Nephron progenitor cell (in vitro differentiated cells): ENCODE measurements at regions not wholly inside any gene's neighbourhood (a gene's known extent, or its start where the extent isn't known, plus 50 kb on each side); places are given as distances from the start of the nearest gene placed in this dataset.

Source experiments
- DNase-seq: peaks from one replicate; pipeline ENCODE4 v3.0.0; 2021
- H3K27ac Mint-ChIP-seq: 2 replicates; pipeline ENCODE4 v1.8.0; 2021; ENCODE audit warnings: mild to moderate bottlenecking, moderate library complexity, mixed read lengths
- H3K27me3 Mint-ChIP-seq: 2 replicates; pipeline ENCODE4 v1.8.0; 2021; ENCODE audit warnings: mild to moderate bottlenecking, low read depth, mixed read lengths; ENCODE audit not compliant: poor library complexity
- H3K36me3 Mint-ChIP-seq: 2 replicates; pipeline ENCODE4 v1.8.0; 2021; ENCODE audit warnings: low read depth, mixed read lengths
- H3K4me1 Mint-ChIP-seq: 2 replicates; pipeline ENCODE4 v1.8.0; 2021; ENCODE audit warnings: mixed read lengths
- H3K4me3 Mint-ChIP-seq: 2 replicates; pipeline ENCODE4 v1.8.0; 2021; ENCODE audit warnings: mild to moderate bottlenecking, moderate library complexity, mixed read lengths
- H3K9me3 Mint-ChIP-seq: 2 replicates; pipeline ENCODE4 v1.8.0; 2021; ENCODE audit warnings: mild to moderate bottlenecking, moderate library complexity, mixed read lengths
- TF ChIP-seq, protein P1 (sequence below): fragments of 200-600 bp; sonication (generic); IDR thresholded peaks from 2 replicates; pipeline ENCODE4 v1.5.0; 2021; ENCODE audit warnings: antibody characterized with exemption

DNA sequence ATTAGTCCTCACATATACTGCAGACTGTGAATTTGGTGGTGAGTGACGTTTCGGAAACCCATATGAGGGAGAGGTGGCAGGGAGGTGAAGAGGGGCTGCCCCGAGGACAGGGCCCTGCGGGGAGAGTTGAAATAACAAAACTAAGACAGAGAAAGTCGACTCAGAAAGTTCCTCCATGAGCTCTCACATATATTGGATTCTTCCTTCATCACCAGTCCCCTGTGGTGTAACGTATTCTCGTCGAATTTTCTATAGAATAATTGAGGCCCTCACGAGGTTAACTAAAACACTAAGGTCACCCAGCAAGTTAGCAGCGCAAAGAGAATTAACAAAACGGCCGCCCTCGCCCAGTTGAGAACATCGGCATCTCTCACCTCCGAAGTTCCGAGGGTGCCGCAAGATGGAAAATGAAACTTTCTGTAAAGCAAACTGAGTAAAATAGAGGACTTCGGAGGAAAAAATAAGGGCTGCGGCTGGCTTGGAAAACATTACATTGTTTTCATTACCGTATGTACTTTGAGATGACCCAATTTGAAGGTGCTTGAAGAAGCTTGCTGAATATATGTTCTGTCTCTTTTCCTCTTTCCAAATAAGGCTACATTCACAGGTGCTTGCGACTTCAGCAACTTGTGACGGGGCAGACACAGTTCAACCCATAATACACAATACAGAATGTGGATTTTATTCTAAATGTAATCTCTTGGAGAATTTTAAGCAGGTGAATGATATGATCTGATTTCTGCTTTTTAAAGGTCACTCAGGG is 490.9 kb upstream of the JARID2 start:
- peaks cover 9% of the 10 kb centered on the region for H3K4me1 Mint-ChIP-seq
- no peak for DNase-seq
- H3K27ac Mint-ChIP-seq: no peak overlapping the region
- no peaks in the 10 kb centered on the region for H3K36me3 Mint-ChIP-seq
- TF ChIP-seq, protein P1, sequence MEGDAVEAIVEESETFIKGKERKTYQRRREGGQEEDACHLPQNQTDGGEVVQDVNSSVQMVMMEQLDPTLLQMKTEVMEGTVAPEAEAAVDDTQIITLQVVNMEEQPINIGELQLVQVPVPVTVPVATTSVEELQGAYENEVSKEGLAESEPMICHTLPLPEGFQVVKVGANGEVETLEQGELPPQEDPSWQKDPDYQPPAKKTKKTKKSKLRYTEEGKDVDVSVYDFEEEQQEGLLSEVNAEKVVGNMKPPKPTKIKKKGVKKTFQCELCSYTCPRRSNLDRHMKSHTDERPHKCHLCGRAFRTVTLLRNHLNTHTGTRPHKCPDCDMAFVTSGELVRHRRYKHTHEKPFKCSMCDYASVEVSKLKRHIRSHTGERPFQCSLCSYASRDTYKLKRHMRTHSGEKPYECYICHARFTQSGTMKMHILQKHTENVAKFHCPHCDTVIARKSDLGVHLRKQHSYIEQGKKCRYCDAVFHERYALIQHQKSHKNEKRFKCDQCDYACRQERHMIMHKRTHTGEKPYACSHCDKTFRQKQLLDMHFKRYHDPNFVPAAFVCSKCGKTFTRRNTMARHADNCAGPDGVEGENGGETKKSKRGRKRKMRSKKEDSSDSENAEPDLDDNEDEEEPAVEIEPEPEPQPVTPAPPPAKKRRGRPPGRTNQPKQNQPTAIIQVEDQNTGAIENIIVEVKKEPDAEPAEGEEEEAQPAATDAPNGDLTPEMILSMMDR: no peak
- no peaks in the 10 kb centered on the region for H3K27me3 Mint-ChIP-seq
- peaks cover 9% of the 10 kb centered on the region for H3K9me3 Mint-ChIP-seq
- H3K4me3 Mint-ChIP-seq: no peak overlapping the region

DNA sequence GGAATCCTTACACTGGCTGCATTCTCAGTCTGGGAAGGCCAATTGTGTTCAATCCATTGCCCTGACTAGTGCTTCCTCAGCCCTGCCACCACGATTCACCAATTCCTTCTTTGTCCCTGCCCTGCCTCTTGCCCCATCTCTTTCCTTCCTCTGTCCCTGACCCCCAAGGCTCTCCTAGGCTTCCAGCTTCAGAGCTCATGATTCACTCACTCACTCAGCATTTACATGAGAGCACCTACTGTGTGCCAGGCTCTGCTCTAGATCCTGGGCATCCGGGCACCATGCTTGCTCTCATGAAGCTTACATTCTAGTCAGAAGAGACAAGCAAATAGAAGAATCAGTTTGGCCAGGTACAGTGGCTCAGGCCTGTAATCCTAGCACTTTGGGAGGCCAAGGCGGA is 489.5 kb upstream of the JARID2 start:
- DNase-seq: no peak
- H3K4me3 Mint-ChIP-seq: no peak overlapping the region
- H3K9me3 Mint-ChIP-seq: peaks cover 9% of the 10 kb centered on the region
- no peaks in the 10 kb centered on the region for H3K4me1 Mint-ChIP-seq
- H3K36me3 Mint-ChIP-seq: no peaks in the 10 kb centered on the region
- peaks cover 3% of the 10 kb centered on the region for H3K27me3 Mint-ChIP-seq
- TF ChIP-seq, protein P1: no peak
- H3K27ac Mint-ChIP-seq: no peak overlapping the region

DNA sequence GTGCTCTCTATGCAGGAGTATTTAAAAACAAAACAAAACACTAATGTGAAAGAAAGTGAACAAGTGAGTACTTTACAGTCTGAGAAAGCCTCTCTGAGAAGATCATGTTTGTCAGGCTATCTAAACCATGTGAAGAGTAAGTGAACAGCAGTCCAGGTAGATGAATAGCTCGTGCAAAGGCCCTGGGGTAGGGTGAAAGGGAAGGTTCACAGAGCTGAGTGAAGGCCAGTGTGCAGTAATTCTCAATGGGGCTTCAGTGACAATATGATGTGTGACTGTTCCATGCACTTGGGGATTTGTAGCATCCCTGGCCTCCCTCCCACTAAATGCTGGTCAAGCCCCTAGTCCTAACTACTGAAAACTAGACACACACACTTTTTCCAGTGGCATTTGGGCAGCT is 488.9 kb upstream of the JARID2 start:
- Mint-ChIP-seq H3K9me3 (peaks cover 9% of the 10 kb centered on the region), H3K27ac (no peak overlapping the region), H3K4me1 (no peaks in the 10 kb centered on the region), H3K27me3 (peaks cover 4% of the 10 kb centered on the region), H3K36me3 (no peaks in the 10 kb centered on the region), H3K4me3 (no peak overlapping the region)
- no peak for DNase-seq
- TF ChIP-seq, protein P1: no peak

DNA sequence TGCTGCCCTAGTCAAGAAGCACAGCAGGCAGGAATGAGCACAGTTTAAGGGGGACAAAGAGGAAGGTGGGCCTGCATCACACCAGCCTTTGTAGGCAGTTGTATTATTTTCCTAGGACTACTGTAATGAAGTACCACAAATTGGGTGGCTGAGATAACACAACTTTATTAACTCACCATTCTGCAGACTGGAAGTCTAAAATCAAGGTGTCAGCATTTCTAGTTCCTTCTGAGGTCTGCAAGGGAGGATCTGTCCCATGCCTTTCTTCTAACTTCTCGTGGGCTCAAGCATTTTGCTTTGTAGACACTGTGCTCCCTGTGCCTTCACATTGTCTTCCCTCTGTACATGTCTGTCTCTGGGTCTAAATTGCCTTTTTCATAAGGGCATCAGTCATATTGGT is 488.5 kb upstream of the JARID2 start:
- TF ChIP-seq, protein P1: no peak
- no peaks in the 10 kb centered on the region for H3K36me3 Mint-ChIP-seq
- peaks cover 4% of the 10 kb centered on the region for H3K27me3 Mint-ChIP-seq
- no peak overlapping the region for H3K4me3 Mint-ChIP-seq
- peaks cover 9% of the 10 kb centered on the region for H3K9me3 Mint-ChIP-seq
- no peak for DNase-seq
- no peaks in the 10 kb centered on the region for H3K4me1 Mint-ChIP-seq
- no peak overlapping the region for H3K27ac Mint-ChIP-seq

DNA sequence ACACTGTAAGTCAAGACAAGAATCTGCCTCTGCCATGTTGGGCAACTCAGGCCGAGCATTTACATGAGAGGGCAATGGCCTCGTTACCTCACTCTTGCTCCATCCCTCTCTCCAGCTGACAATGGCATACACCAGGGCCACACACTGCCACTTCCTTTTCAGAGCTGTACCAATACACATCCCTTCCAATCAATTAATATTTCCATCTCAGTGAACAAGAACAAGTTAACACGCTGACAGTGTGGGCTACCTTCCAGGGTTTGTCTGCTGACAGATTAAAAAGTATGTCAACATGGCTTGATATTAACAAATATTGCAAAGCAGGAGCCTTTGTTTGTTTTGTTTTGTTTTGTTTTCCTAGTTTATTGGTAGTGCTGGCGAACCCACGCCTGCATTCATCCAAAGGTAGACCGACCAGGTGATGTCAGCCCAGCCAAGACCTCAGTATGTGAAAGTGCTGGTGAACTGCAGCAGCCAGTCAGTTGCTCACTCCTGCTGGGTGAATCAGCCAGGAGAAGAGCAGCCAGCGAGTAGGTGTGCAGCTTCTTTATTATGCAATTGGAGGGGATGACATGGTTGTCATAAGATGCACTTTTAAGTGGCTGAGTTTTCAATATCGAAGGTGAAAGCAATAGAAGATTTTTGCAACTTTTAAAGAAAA is 487.3 kb upstream of the JARID2 start:
- TF ChIP-seq, protein P1: no peak
- Mint-ChIP-seq H3K4me1 (no peaks in the 10 kb centered on the region), H3K9me3 (peaks cover 5% of the 10 kb centered on the region), H3K4me3 (no peak overlapping the region), H3K27ac (no peak overlapping the region), H3K27me3 (peaks cover 4% of the 10 kb centered on the region), H3K36me3 (no peaks in the 10 kb centered on the region)
- no peak for DNase-seq
